GM19023 (cell line): ENCODE measurements at regions not wholly inside any gene's neighbourhood (a gene's known extent, or its start where the extent isn't known, plus 50 kb on each side); places are given as distances from the start of the nearest gene placed in this dataset.
"Not testable (repeated sequence)": the region's sequence is repeated elsewhere in the genome, so short reads cannot be mapped to it uniquely, and the experiment has no call there.

Source experiments
- ATAC-seq: cut with Tn5 transposase; IDR thresholded peaks from one replicate; pipeline ENCODE4 v1.9.1; 2021; ENCODE audit warnings: mild to moderate bottlenecking, moderate library complexity; ENCODE audit not compliant: unreplicated experiment

- ATAC-seq = no peak
Measured at GRCh38 chr9:708551-709432, 132.7 kb upstream of the DMRT1 start.

GRCh38 chr9:710951-711745 is 130.3 kb upstream of the DMRT1 start:
- no peak for ATAC-seq

GRCh38 chr9:711761-712553 is 129.5 kb upstream of the DMRT1 start:
- no peak for ATAC-seq

GRCh38 chr9:712643-713042 is 128.9 kb upstream of the DMRT1 start:
- no peak for ATAC-seq

- no peak for ATAC-seq
Measured at GRCh38 chr9:713091-713490, 128.4 kb upstream of the DMRT1 start.

- no peak for ATAC-seq
Measured at GRCh38 chr9:714675-715074, 126.8 kb upstream of the DMRT1 start.

- ATAC-seq = no peak
Measured at GRCh38 chr9:715300-715699, 126.2 kb upstream of the DMRT1 start.

- no peak for ATAC-seq
Measured at GRCh38 chr9:715743-716400, 125.6 kb upstream of the DMRT1 start.

GRCh38 chr9:717722-718121 is 123.8 kb upstream of the DMRT1 start:
- ATAC-seq = no peak

GRCh38 chr9:720239-720881 is 121.1 kb upstream of the DMRT1 start:
- no peak for ATAC-seq

- ATAC-seq = no peak
Measured at GRCh38 chr9:722388-722980, 119.0 kb upstream of the DMRT1 start.

GRCh38 chr9:724461-724860 is 117.0 kb upstream of the DMRT1 start:
- ATAC-seq = not testable (repeated sequence)

GRCh38 chr9:726005-726404 is 115.5 kb upstream of the DMRT1 start:
- no peak for ATAC-seq

GRCh38 chr9:727767-728166 is 113.7 kb upstream of the DMRT1 start:
- ATAC-seq = no peak

GRCh38 chr9:728535-728934 is 113.0 kb upstream of the DMRT1 start:
- no peak for ATAC-seq

GRCh38 chr9:731474-731873 is 110.0 kb upstream of the DMRT1 start:
- no peak for ATAC-seq

GRCh38 chr9:734831-735511 is 106.5 kb upstream of the DMRT1 start:
- ATAC-seq = no peak

GRCh38 chr9:737400-738120 is 103.9 kb upstream of the DMRT1 start:
- ATAC-seq = no peak
